Neural cell (in vitro differentiated cells): ENCODE measurements at regions not wholly inside any gene's neighbourhood (a gene's known extent, or its start where the extent isn't known, plus 50 kb on each side); places are given as distances from the start of the nearest gene placed in this dataset.

Experiments used
- H2AFZ ChIP-seq: fragments of 200-600, 300-800 bp; sonication (generic), shearing (Covaris generic); 2 replicates; pipeline ENCODE4 v1.6.0; 2014; ENCODE audit warnings: low read depth, mild to moderate bottlenecking, antibody characterized with exemption, low read length, moderate library complexity
- H3F3A ChIP-seq: fragments of 200-600 bp; shearing (Covaris generic); 2 replicates; pipeline ENCODE4 v1.6.1; 2016; ENCODE audit warnings: mild to moderate bottlenecking, moderate library complexity, mixed read lengths, antibody characterized with exemption, low read length; ENCODE audit not compliant: insufficient read depth, poor library complexity, severe bottlenecking
- H3K27ac ChIP-seq: fragments of 200-600, 300-800 bp; sonication (generic), shearing (Covaris generic); 2 replicates; pipeline ENCODE4 v1.5.1; 2014; ENCODE audit warnings: mild to moderate bottlenecking, low read length, moderate library complexity
- H3K27me3 ChIP-seq: fragments of 300-800, 200-600 bp; sonication (generic), shearing (Covaris generic); 2 replicates; pipeline ENCODE4 v1.6.0; 2014; ENCODE audit warnings: mild to moderate bottlenecking, low read depth, low read length, moderate library complexity; ENCODE audit not compliant: insufficient read depth
- H3K36me3 ChIP-seq: fragments of 300-800, 200-600 bp; sonication (generic), shearing (Covaris generic); 2 replicates; pipeline ENCODE4 v1.5.1; 2014; ENCODE audit warnings: mild to moderate bottlenecking, antibody characterized with exemption, low read length, moderate library complexity; ENCODE audit not compliant: insufficient read depth
- H3K4me2 ChIP-seq: fragments of 300-800, 200-600 bp; sonication (generic), shearing (Covaris generic); 2 replicates; pipeline ENCODE4 v1.6.0; 2014; ENCODE audit warnings: mild to moderate bottlenecking, low read length
- H3K4me3 ChIP-seq: fragments of 300-800, 200-600 bp; sonication (generic), shearing (Covaris generic); 2 replicates; pipeline ENCODE4 v1.5.1; 2014; ENCODE audit warnings: mild to moderate bottlenecking, low read length, moderate library complexity
- H3K79me2 ChIP-seq: fragments of 200-600 bp; shearing (Covaris generic); replicated peaks from 2 replicates; pipeline ENCODE4 v1.6.0; 2014; ENCODE audit warnings: mild to moderate bottlenecking, low read length, moderate library complexity; ENCODE audit not compliant: insufficient read depth
- H3K9ac ChIP-seq: fragments of 300-800, 200-600 bp; sonication (generic), shearing (Covaris generic); 2 replicates; pipeline ENCODE4 v1.6.1; 2016; ENCODE audit warnings: mild to moderate bottlenecking, low read length, mixed read lengths
- H3K9me2 ChIP-seq: fragments of 200-600 bp; shearing (Covaris generic); 2 replicates; pipeline ENCODE4 v1.6.1; 2016; ENCODE audit warnings: mild to moderate bottlenecking, low read length, mixed read lengths; ENCODE audit not compliant: insufficient read depth
- H3K9me3 ChIP-seq: fragments of 200-600, 300-800 bp; sonication (generic), shearing (Covaris generic); 2 replicates; pipeline ENCODE4 v1.6.1; 2016; ENCODE audit warnings: mild to moderate bottlenecking, mixed run types, low read length, moderate library complexity, mixed read lengths
- H4K20me1 ChIP-seq: fragments of 200-600 bp; shearing (Covaris generic); 2 replicates; pipeline ENCODE4 v1.6.1; 2016; ENCODE audit warnings: mild to moderate bottlenecking, mixed run types; ENCODE audit not compliant: insufficient read depth
- EP300 ChIP-seq: fragments of 450-650 bp; conservative IDR thresholded peaks from 2 replicates; pipeline ENCODE4 v1.6.1; 2014; ENCODE audit warnings: antibody characterized with exemption, mild to moderate bottlenecking, moderate library complexity; ENCODE audit not compliant: poor library complexity, severe bottlenecking
- EZH2 ChIP-seq: fragments of 200-600, 300-800 bp; shearing (Covaris generic), sonication (generic); IDR thresholded peaks from 2 replicates; pipeline ENCODE4 v1.6.1; 2014; ENCODE audit warnings: antibody characterized with exemption, low read length, borderline replicate concordance, mild to moderate bottlenecking; ENCODE audit not compliant: insufficient read depth, poor library complexity, severe bottlenecking
- MXI1 ChIP-seq: fragments of 450-650 bp; conservative IDR thresholded peaks from 2 replicates; pipeline ENCODE4 v1.6.1; 2014; ENCODE audit warnings: antibody characterized with exemption, mild to moderate bottlenecking; ENCODE audit not compliant: poor library complexity, severe bottlenecking
- POLR2AphosphoS5 ChIP-seq: IDR thresholded peaks from 2 replicates; pipeline ENCODE4 v1.6.1; 2012
- RAD21 ChIP-seq: fragments of 450-650 bp; conservative IDR thresholded peaks from 2 replicates; pipeline ENCODE4 v1.6.1; 2014; ENCODE audit warnings: antibody characterized with exemption, mild to moderate bottlenecking, moderate library complexity
- REST ChIP-seq: IDR thresholded peaks from 2 replicates; pipeline ENCODE4 v1.6.1; 2012; ENCODE audit warnings: borderline replicate concordance
- SMC3 ChIP-seq: fragments of 450-650 bp; conservative IDR thresholded peaks from 2 replicates; pipeline ENCODE4 v1.6.1; 2014; ENCODE audit warnings: antibody characterized with exemption, mild to moderate bottlenecking, moderate library complexity; ENCODE audit not compliant: poor library complexity
- TAF1 ChIP-seq: IDR thresholded peaks from 2 replicates; pipeline ENCODE4 v1.6.1; 2012; ENCODE audit warnings: low read depth
- TF ChIP-seq, protein P1 (sequence below): fragments of 450-650 bp; IDR thresholded peaks from 2 replicates; pipeline ENCODE4 v1.5.1; 2014; ENCODE audit warnings: antibody characterized with exemption, mild to moderate bottlenecking, moderate library complexity; ENCODE audit not compliant: poor library complexity, severe bottlenecking

- H3K79me2 ChIP-seq, result no peaks in the 10 kb centered on the region
Measured at GRCh38 chr18:73613706-73614340, 533.8 kb downstream of the FBXO15 start.

GRCh38 chr18:73597832-73598615, 549.6 kb downstream of the FBXO15 start:
- H4K20me1 ChIP-seq, result no peaks in the 10 kb centered on the region
- H3K27ac ChIP-seq, result no peak overlapping the region
- H2AFZ ChIP-seq, result no peak overlapping the region
- no peak overlapping the region for H3K4me3 ChIP-seq
- TF ChIP-seq TAF1 (no peak), RAD21 (no peak), EP300 (no peak), MXI1 (no peak), REST (no peak), POLR2AphosphoS5 (no peak), SMC3 (no peak), EZH2 (no peak)
- TF ChIP-seq, protein P1, sequence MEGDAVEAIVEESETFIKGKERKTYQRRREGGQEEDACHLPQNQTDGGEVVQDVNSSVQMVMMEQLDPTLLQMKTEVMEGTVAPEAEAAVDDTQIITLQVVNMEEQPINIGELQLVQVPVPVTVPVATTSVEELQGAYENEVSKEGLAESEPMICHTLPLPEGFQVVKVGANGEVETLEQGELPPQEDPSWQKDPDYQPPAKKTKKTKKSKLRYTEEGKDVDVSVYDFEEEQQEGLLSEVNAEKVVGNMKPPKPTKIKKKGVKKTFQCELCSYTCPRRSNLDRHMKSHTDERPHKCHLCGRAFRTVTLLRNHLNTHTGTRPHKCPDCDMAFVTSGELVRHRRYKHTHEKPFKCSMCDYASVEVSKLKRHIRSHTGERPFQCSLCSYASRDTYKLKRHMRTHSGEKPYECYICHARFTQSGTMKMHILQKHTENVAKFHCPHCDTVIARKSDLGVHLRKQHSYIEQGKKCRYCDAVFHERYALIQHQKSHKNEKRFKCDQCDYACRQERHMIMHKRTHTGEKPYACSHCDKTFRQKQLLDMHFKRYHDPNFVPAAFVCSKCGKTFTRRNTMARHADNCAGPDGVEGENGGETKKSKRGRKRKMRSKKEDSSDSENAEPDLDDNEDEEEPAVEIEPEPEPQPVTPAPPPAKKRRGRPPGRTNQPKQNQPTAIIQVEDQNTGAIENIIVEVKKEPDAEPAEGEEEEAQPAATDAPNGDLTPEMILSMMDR, result no peak
- H3K27me3 ChIP-seq, result no peaks in the 10 kb centered on the region
- H3K79me2 ChIP-seq, result no peaks in the 10 kb centered on the region
- H3K9ac ChIP-seq, result no peak overlapping the region
- H3K4me2 ChIP-seq, result no peak overlapping the region
- H3K9me3 ChIP-seq, result no peaks in the 10 kb centered on the region
- no peaks in the 10 kb centered on the region for H3F3A ChIP-seq
- no peaks in the 10 kb centered on the region for H3K36me3 ChIP-seq
- H3K9me2 ChIP-seq, result no peaks in the 10 kb centered on the region

More at GRCh38 chr18:73613706-73614340, 533.8 kb downstream of the FBXO15 start:
- Histone ChIP-seq H3F3A (no peaks in the 10 kb centered on the region), H3K27ac (no peak overlapping the region), H2AFZ (no peak overlapping the region), H3K9me3 (no peaks in the 10 kb centered on the region), H3K4me3 (no peak overlapping the region), H3K27me3 (no peaks in the 10 kb centered on the region), H3K9ac (no peak overlapping the region), H3K4me2 (no peak overlapping the region), H3K9me2 (no peaks in the 10 kb centered on the region), H3K36me3 (no peaks in the 10 kb centered on the region), H4K20me1 (no peaks in the 10 kb centered on the region)
- no peak for TF ChIP-seq RAD21
